ENCODE measurements at regions not wholly inside any gene's neighbourhood (a gene's known extent, or its start where the extent isn't known, plus 50 kb on each side); places are given as distances from the start of the nearest gene placed in this dataset.

GRCh38 chr9:2492161-2492560 is 129.4 kb upstream of the VLDLR start:
- no peak overlapping the region for H3K4me3 ChIP-seq (ENCODE audit: low read depth, low read length)
- TF ChIP-seq CTCF (conservative IDR thresholded peaks at IDR 0.05; ENCODE audit: low read depth, low read length): no peak

GRCh38 chr9:2493109-2493508 is 128.5 kb upstream of the VLDLR start:
- no peak overlapping the region for H3K4me3 ChIP-seq (ENCODE audit: low read depth, low read length)
- DNase-seq (ENCODE audit: low read depth): no peak
- no peak for TF ChIP-seq CTCF (conservative IDR thresholded peaks at IDR 0.05; ENCODE audit: low read depth, low read length)

More at GRCh38 chr9:2492161-2492560, 129.4 kb upstream of the VLDLR start:
- DNase-seq (ENCODE audit: low read depth): no peak

DNA sequence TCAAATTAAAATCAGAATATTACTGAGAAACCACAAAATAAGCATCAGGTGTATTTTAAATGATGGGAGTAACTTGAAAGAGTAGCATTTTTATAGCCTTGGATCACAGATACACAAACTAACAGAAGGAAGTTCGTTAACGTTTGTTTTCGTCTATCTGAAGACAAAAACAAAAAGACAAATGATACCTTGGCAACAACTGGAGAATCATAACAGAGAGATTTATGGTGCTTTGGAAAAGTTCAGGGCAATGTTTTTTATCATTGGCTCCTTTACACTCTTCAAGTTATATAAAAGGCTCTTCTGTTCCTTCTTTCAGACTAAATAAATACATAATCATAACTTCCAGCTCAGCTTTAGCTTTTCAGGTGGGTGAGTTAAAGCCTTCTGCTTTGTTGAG is 128.1 kb upstream of the VLDLR start:
- DNase-seq (ENCODE audit: low read depth): no peak
- no peak overlapping the region for H3K4me3 ChIP-seq (ENCODE audit: low read depth, low read length)
- no peak for TF ChIP-seq CTCF (conservative IDR thresholded peaks at IDR 0.05; ENCODE audit: low read depth, low read length)

GRCh38 chr9:2494562-2494961 is 127.0 kb upstream of the VLDLR start:
- no peak for TF ChIP-seq CTCF (conservative IDR thresholded peaks at IDR 0.05; ENCODE audit: low read depth, low read length)
- no peak overlapping the region for H3K4me3 ChIP-seq (ENCODE audit: low read depth, low read length)

GRCh38 chr9:2495221-2496005 is 126.2 kb upstream of the VLDLR start:
- TF ChIP-seq CTCF (conservative IDR thresholded peaks at IDR 0.05; ENCODE audit: low read depth, low read length): no peak
- H3K4me3 ChIP-seq (ENCODE audit: low read depth, low read length): no peak overlapping the region
- DNase-seq (ENCODE audit: low read depth): no peak

More at GRCh38 chr9:2494562-2494961, 127.0 kb upstream of the VLDLR start:
- DNase-seq (ENCODE audit: low read depth): no peak

DNA sequence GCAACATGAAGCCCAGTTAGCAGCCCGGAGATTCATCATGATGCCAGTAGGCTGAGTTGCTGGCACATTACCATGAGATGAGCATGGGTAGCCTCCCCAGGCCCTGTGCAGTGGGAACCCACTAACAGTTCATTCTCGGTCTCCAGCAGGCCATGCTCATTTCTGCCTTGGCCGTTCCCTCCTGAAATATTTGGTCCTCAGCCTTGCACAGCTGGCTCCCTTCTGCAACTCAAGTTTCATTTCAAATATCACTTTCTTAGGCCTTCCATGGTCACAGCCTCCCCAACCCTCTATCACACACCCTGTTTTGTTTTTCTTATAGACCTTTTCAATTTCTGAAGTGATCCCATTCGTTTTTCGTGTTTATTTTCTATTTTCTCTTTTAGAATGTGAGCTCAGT is 125.4 kb upstream of the VLDLR start:
- no peak overlapping the region for H3K4me3 ChIP-seq (ENCODE audit: low read depth, low read length)
- DNase-seq (ENCODE audit: low read depth): no peak
- no peak for TF ChIP-seq CTCF (conservative IDR thresholded peaks at IDR 0.05; ENCODE audit: low read depth, low read length)

GRCh38 chr9:2496934-2497333 is 124.7 kb upstream of the VLDLR start:
- no peak overlapping the region for H3K4me3 ChIP-seq (ENCODE audit: low read depth, low read length)
- no peak for DNase-seq (ENCODE audit: low read depth)
- no peak for TF ChIP-seq CTCF (conservative IDR thresholded peaks at IDR 0.05; ENCODE audit: low read depth, low read length)

All from epithelial cell of proximal tubule (primary cell).